Right atrium auricular region (tissue), 2 donors: ENCODE measurements at regions not wholly inside any gene's neighbourhood (a gene's known extent, or its start where the extent isn't known, plus 50 kb on each side); places are given as distances from the start of the nearest gene placed in this dataset.

Source experiments
- DNase-seq: peaks from one replicate; pipeline ENCODE4 v3.0.0-alpha.2; 2019; ENCODE audit warnings: low spot score
- H3K27ac ChIP-seq, 2 donors: fragments of 200-600 bp; sonication (generic); 1 replicate in 1 of 2; 2 replicates in 1 of 2; pipeline ENCODE4 v1.5.1; 2016 to 2019
- H3K27me3 ChIP-seq, 2 donors: fragments of 200-600 bp; sonication (generic); one replicate each; pipeline versions ENCODE4 v1.5.1 to v1.6.0; 2017 to 2019
- H3K36me3 ChIP-seq: fragments of 200-600 bp; sonication (generic); one replicate; pipeline ENCODE4 v1.5.1; 2016
- H3K4me1 ChIP-seq, 2 donors: fragments of 200-600 bp; sonication (generic); one replicate each; pipeline versions ENCODE4 v1.5.1 to v1.6.0; 2017 to 2019
- H3K4me3 ChIP-seq, 2 donors: fragments of 200-600 bp; sonication (generic); 1 replicate in 1 of 2; 2 replicates in 1 of 2; pipeline ENCODE4 v1.5.1; 2017 to 2019; ENCODE audit warnings: mild to moderate bottlenecking in 1 of 2, moderate library complexity in 1 of 2
- H3K9me3 ChIP-seq, 2 donors: fragments of 200-600 bp; sonication (generic); one replicate each; pipeline ENCODE4 v1.5.1; 2019
- CTCF ChIP-seq, 2 donors: fragments of 200-600 bp; sonication (generic); IDR thresholded peaks; one replicate each; pipeline ENCODE4 v1.5.1; 2019; ENCODE audit warnings: antibody characterized with exemption in 2 of 2

- no peak for TF ChIP-seq CTCF (IDR thresholded peaks at IDR 0.05)
These were observed 741.8 kb upstream of the SALL3 start for GRCh38 chr18:78237864-78238263.

DNA sequence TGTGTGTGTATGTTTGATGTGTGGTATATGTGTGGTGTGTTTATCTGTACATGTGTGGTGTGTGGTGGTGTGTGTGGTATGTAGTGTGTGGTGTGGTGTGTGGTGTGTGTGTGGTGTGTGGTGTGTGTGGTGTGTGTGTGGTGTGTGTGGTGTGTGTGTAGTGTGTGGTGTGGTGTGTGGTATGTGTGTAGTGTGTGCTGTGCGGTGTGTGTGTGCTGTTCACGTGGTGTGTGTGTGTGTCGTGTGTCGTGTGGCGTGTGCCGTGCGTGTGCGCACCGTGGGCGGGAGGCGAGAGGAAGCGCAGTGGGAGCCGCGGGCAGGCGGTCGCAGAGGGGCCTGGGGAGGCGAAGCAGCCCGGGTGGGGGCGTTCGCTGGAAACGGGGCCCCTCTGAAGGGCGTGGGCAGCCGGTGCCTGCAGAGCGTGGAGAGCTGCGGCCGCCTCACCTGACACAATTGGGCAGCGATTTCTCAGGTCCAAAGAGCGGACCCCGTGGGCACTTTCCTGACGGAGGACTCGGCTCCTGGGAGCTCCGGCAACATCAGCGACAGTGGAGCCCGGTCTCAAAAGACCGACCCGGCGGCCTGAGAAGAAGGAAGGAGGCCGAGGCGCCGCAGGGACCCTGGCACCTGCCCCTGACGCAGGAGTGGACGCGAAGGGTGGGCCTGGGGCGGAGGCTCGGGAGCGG is 741.1 kb upstream of the SALL3 start:
- Histone ChIP-seq H3K9me3 (no peaks in the 10 kb centered on the region), H3K4me3 (no peak overlapping the region), H3K27ac (no peak overlapping the region), H3K27me3 (no peaks in the 10 kb centered on the region), H3K4me1 (no peaks in the 10 kb centered on the region), H3K36me3 (no peaks in the 10 kb centered on the region)
- no peak for DNase-seq
- TF ChIP-seq CTCF (IDR thresholded peaks at IDR 0.05) = no peak

More at GRCh38 chr18:78237864-78238263, 741.8 kb upstream of the SALL3 start:
- Histone ChIP-seq H3K9me3 (no peaks in the 10 kb centered on the region), H3K4me1 (no peaks in the 10 kb centered on the region), H3K4me3 (no peak overlapping the region), H3K36me3 (no peaks in the 10 kb centered on the region), H3K27ac (no peak overlapping the region), H3K27me3 (no peaks in the 10 kb centered on the region)
- no peak for DNase-seq

GRCh38 chr18:78239090-78239457 is 740.5 kb upstream of the SALL3 start:
- no peak for TF ChIP-seq CTCF (IDR thresholded peaks at IDR 0.05)
- Histone ChIP-seq H3K27me3 (no peaks in the 10 kb centered on the region), H3K4me1 (no peaks in the 10 kb centered on the region), H3K4me3 (no peak overlapping the region), H3K27ac (no peak overlapping the region), H3K36me3 (no peaks in the 10 kb centered on the region), H3K9me3 (no peaks in the 10 kb centered on the region)
- DNase-seq = no peak

- Histone ChIP-seq H3K36me3 (no peaks in the 10 kb centered on the region), H3K27ac (no peak overlapping the region), H3K4me3 (no peak overlapping the region), H3K27me3 (no peaks in the 10 kb centered on the region), H3K4me1 (no peaks in the 10 kb centered on the region), H3K9me3 (no peaks in the 10 kb centered on the region)
- TF ChIP-seq CTCF (IDR thresholded peaks at IDR 0.05) = no peak
- DNase-seq = no peak
These were observed 739.5 kb upstream of the SALL3 start for GRCh38 chr18:78240101-78240500.

DNA sequence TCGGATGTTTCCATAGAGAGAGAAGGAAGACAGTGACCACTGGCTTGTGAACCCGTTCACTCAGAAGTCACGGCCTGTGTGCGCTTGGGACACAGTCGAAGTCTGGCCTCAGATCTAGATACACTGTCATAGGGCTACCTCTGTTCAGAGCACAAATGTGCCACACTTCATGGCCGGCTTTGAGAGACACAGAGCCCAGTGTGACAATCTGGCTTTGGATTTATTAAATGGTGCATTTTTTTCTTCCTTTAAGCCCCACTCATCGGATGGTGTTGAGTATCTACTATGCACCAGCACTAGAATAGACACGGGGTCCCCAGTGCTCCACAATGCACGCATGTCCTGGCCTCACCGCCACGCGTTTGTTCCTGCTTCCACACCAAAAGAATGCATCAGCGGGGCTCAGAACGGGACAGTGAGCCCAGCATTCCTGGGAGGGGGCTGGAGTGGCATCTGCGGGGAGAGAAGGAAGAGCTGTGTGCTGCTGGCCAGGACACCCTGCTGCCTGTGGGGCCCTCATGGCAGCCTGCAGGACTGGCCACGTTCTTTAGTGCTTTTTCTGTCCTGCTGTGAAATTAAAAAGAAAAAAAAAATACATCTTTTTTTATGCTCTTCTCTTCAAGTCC is 738.9 kb upstream of the SALL3 start:
- no peak overlapping the region for H3K27ac ChIP-seq
- no peak for DNase-seq
- no peak for TF ChIP-seq CTCF (IDR thresholded peaks at IDR 0.05)
- no peaks in the 10 kb centered on the region for H3K36me3 ChIP-seq
- no peak overlapping the region for H3K4me3 ChIP-seq
- H3K9me3 ChIP-seq = no peaks in the 10 kb centered on the region
- no peaks in the 10 kb centered on the region for H3K4me1 ChIP-seq
- no peaks in the 10 kb centered on the region for H3K27me3 ChIP-seq
